GM18868 (cell line): ENCODE measurements at regions not wholly inside any gene's neighbourhood (a gene's known extent, or its start where the extent isn't known, plus 50 kb on each side); places are given as distances from the start of the nearest gene placed in this dataset.

Source experiments
- ATAC-seq: cut with Tn5 transposase; IDR thresholded peaks from one replicate; pipeline ENCODE4 v1.9.1; 2021; ENCODE audit warnings: mild to moderate bottlenecking, moderate library complexity; ENCODE audit not compliant: unreplicated experiment

GRCh38 chr1:90210633-90211491, 216.0 kb downstream of the ZNF326 start:
- ATAC-seq = no peak

GRCh38 chr1:90208949-90209348, 214.0 kb downstream of the ZNF326 start:
- ATAC-seq = no peak

- ATAC-seq = no peak
Observed at GRCh38 chr1:90206260-90206659, 211.3 kb downstream of the ZNF326 start.

- ATAC-seq = no peak
Observed at GRCh38 chr1:90204780-90205179, 209.9 kb downstream of the ZNF326 start.

- ATAC-seq = no peak
Observed at GRCh38 chr1:90204023-90204590, 209.2 kb downstream of the ZNF326 start.

- ATAC-seq = no peak
Observed at GRCh38 chr1:90201467-90202358, 206.8 kb downstream of the ZNF326 start.

- no peak for ATAC-seq
Observed at GRCh38 chr1:90200646-90201205, 205.8 kb downstream of the ZNF326 start.

GRCh38 chr1:90198616-90199332, 203.9 kb downstream of the ZNF326 start:
- no peak for ATAC-seq

- ATAC-seq = no peak
Observed at GRCh38 chr1:90193116-90193515, 198.2 kb downstream of the ZNF326 start.

- no peak for ATAC-seq
Observed at GRCh38 chr1:90192408-90192807, 197.5 kb downstream of the ZNF326 start.

- no peak for ATAC-seq
Observed at GRCh38 chr1:90190523-90190922, 195.6 kb downstream of the ZNF326 start.

GRCh38 chr1:90189889-90190288, 195.0 kb downstream of the ZNF326 start:
- no peak for ATAC-seq

GRCh38 chr1:90187323-90187585, 192.3 kb downstream of the ZNF326 start:
- no peak for ATAC-seq

- ATAC-seq = no peak
Observed at GRCh38 chr1:90186506-90187322, 191.8 kb downstream of the ZNF326 start.

GRCh38 chr1:90176530-90176929, 181.6 kb downstream of the ZNF326 start:
- no peak for ATAC-seq

- ATAC-seq = no peak
Observed at GRCh38 chr1:90175490-90176167, 180.7 kb downstream of the ZNF326 start.

- no peak for ATAC-seq
Observed at GRCh38 chr1:90174246-90174645, 179.3 kb downstream of the ZNF326 start.

GRCh38 chr1:90162216-90162615, 167.3 kb downstream of the ZNF326 start:
- ATAC-seq = no peak

GRCh38 chr1:90161625-90162024, 166.7 kb downstream of the ZNF326 start:
- no peak for ATAC-seq
